ENCODE measurements at regions not wholly inside any gene's neighbourhood (a gene's known extent, or its start where the extent isn't known, plus 50 kb on each side); places are given as distances from the start of the nearest gene placed in this dataset.

DNA sequence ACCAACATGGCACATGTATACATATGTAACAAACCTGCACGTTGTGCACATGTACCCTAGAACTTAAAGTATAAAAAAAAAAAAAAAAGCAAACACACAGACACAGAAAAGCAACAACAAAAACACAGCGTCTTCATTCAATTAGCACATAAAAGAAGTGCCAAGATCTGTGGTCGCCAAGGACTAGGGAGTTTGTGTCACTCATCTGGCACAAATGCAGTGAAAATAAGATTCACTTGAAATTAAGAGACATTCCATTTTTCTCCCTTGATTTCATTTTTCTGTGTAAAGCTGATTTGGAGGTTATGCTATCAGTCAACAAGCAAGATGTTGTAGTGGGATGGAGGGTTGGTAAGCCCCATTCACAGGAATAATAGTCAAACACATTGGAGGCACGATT lies 115.3 kb downstream of the FAT4 start:
- Histone ChIP-seq H3K9me3 (ENCODE audit: control insufficient read depth, insufficient read depth, low read length) (no peaks in the 10 kb centered on the region), H3K27me3 (ENCODE audit: control insufficient read depth, low read length) (no peaks in the 10 kb centered on the region), H3K4me2 (ENCODE audit: low read length) (no peak overlapping the region), H3K36me3 (ENCODE audit: control insufficient read depth, low read length) (no peaks in the 10 kb centered on the region), H3K79me2 (ENCODE audit: control insufficient read depth, low read length) (no peaks in the 10 kb centered on the region), H3K4me1 (ENCODE audit: control insufficient read depth, low read length) (no peaks in the 10 kb centered on the region), H3F3A (ENCODE audit: control insufficient read depth, insufficient read depth) (no peaks in the 10 kb centered on the region), H3K27ac (ENCODE audit: low read depth, low read length) (no peak overlapping the region), H3K4me3 (ENCODE audit: low read length) (no peak overlapping the region), H4K20me1 (ENCODE audit: control insufficient read depth, insufficient read depth, low read depth, low read length) (no peaks in the 10 kb centered on the region), H3K9me2 (replicated peaks; ENCODE audit: control insufficient read depth, low read length) (no peaks in the 10 kb centered on the region)
- TF ChIP-seq CTCF (IDR thresholded peaks at IDR 0.05; ENCODE audit: low read depth, low read length, poor library complexity, severe bottlenecking) (no peak), EZH2phosphoT487 (IDR thresholded peaks at IDR 0.05; ENCODE audit: borderline replicate concordance, low read length) (no peak)

GRCh38 chr4:125432078-125432477 lies 117.3 kb downstream of the FAT4 start:
- Histone ChIP-seq H3K9me3 (ENCODE audit: control insufficient read depth, insufficient read depth, low read length) (no peaks in the 10 kb centered on the region), H3K27me3 (ENCODE audit: control insufficient read depth, low read length) (no peaks in the 10 kb centered on the region), H3K4me3 (ENCODE audit: low read length) (no peak overlapping the region), H3F3A (ENCODE audit: control insufficient read depth, insufficient read depth) (no peaks in the 10 kb centered on the region), H3K79me2 (ENCODE audit: control insufficient read depth, low read length) (no peaks in the 10 kb centered on the region), H3K4me1 (ENCODE audit: control insufficient read depth, low read length) (no peaks in the 10 kb centered on the region), H3K9me2 (replicated peaks; ENCODE audit: control insufficient read depth, low read length) (no peaks in the 10 kb centered on the region), H3K27ac (ENCODE audit: low read depth, low read length) (no peak overlapping the region), H3K4me2 (ENCODE audit: low read length) (no peak overlapping the region), H3K36me3 (ENCODE audit: control insufficient read depth, low read length) (no peaks in the 10 kb centered on the region), H4K20me1 (ENCODE audit: control insufficient read depth, insufficient read depth, low read depth, low read length) (no peaks in the 10 kb centered on the region)
- TF ChIP-seq EZH2phosphoT487 (IDR thresholded peaks at IDR 0.05; ENCODE audit: borderline replicate concordance, low read length) = no peak
- no peak for TF ChIP-seq CTCF (IDR thresholded peaks at IDR 0.05; ENCODE audit: low read depth, low read length, poor library complexity, severe bottlenecking)

- no peaks in the 10 kb centered on the region for H3K4me1 ChIP-seq (ENCODE audit: control insufficient read depth, low read length)
- no peaks in the 10 kb centered on the region for H3K79me2 ChIP-seq (ENCODE audit: control insufficient read depth, low read length)
- no peaks in the 10 kb centered on the region for H3K36me3 ChIP-seq (ENCODE audit: control insufficient read depth, low read length)
- no peaks in the 10 kb centered on the region for H3K27me3 ChIP-seq (ENCODE audit: control insufficient read depth, low read length)
- no peaks in the 10 kb centered on the region for H4K20me1 ChIP-seq (ENCODE audit: control insufficient read depth, insufficient read depth, low read depth, low read length)
- no peak overlapping the region for H3K4me3 ChIP-seq (ENCODE audit: low read length)
- no peaks in the 10 kb centered on the region for H3K9me2 ChIP-seq (replicated peaks; ENCODE audit: control insufficient read depth, low read length)
- H3K9me3 ChIP-seq (ENCODE audit: control insufficient read depth, insufficient read depth, low read length) = no peaks in the 10 kb centered on the region
- H3K4me2 ChIP-seq (ENCODE audit: low read length) = no peak overlapping the region
- TF ChIP-seq CTCF (IDR thresholded peaks at IDR 0.05; ENCODE audit: low read depth, low read length, poor library complexity, severe bottlenecking) (no peak), EZH2phosphoT487 (IDR thresholded peaks at IDR 0.05; ENCODE audit: borderline replicate concordance, low read length) (no peak)
- H3F3A ChIP-seq (ENCODE audit: control insufficient read depth, insufficient read depth) = no peaks in the 10 kb centered on the region
- no peak overlapping the region for H3K27ac ChIP-seq (ENCODE audit: low read depth, low read length)
Observed at GRCh38 chr4:125433453-125433852, 118.7 kb downstream of the FAT4 start.

DNA sequence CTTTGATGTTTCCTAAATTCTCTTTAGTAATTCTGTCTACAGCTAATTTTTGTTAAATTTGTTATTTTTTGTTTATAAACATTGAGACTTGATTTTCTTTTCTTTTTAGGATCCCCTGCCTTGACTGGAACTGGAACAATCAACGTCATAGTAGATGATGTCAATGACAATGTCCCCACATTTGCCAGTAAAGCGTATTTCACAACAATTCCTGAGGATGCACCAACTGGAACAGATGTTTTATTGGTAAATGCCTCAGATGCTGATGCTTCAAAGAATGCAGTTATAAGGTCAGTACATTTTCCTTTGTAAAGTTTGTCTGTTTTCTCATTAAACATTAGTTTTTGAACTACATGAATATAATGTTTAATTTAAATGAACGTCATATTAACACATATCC lies 119.4 kb downstream of the FAT4 start:
- Histone ChIP-seq H3K4me3 (ENCODE audit: low read length) (no peak overlapping the region), H4K20me1 (ENCODE audit: control insufficient read depth, insufficient read depth, low read depth, low read length) (no peaks in the 10 kb centered on the region), H3K9me3 (ENCODE audit: control insufficient read depth, insufficient read depth, low read length) (no peaks in the 10 kb centered on the region), H3K79me2 (ENCODE audit: control insufficient read depth, low read length) (no peaks in the 10 kb centered on the region), H3K4me2 (ENCODE audit: low read length) (no peak overlapping the region), H3K9me2 (replicated peaks; ENCODE audit: control insufficient read depth, low read length) (no peaks in the 10 kb centered on the region), H3K36me3 (ENCODE audit: control insufficient read depth, low read length) (no peaks in the 10 kb centered on the region), H3K27ac (ENCODE audit: low read depth, low read length) (no peak overlapping the region), H3K27me3 (ENCODE audit: control insufficient read depth, low read length) (no peaks in the 10 kb centered on the region), H3F3A (ENCODE audit: control insufficient read depth, insufficient read depth) (no peaks in the 10 kb centered on the region), H3K4me1 (ENCODE audit: control insufficient read depth, low read length) (no peaks in the 10 kb centered on the region)
- TF ChIP-seq CTCF (IDR thresholded peaks at IDR 0.05; ENCODE audit: low read depth, low read length, poor library complexity, severe bottlenecking) (no peak), EZH2phosphoT487 (IDR thresholded peaks at IDR 0.05; ENCODE audit: borderline replicate concordance, low read length) (no peak)
